ENCODE measurements at regions not wholly inside any gene's neighbourhood (a gene's known extent, or its start where the extent isn't known, plus 50 kb on each side); places are given as distances from the start of the nearest gene placed in this dataset.
"Not testable (repeated sequence)": the region's sequence is repeated elsewhere in the genome, so short reads cannot be mapped to it uniquely, and the experiment has no call there.

- no peak for FAIRE-seq
These were observed 172.0 kb upstream of the IL15 start for GRCh38 chr4:141464366-141464765.

GRCh38 chr4:141465171-141465570, 171.2 kb upstream of the IL15 start:
- no peak for FAIRE-seq

- no peak for FAIRE-seq
These were observed 169.2 kb upstream of the IL15 start for GRCh38 chr4:141467225-141467624.

GRCh38 chr4:141469392-141469791, 167.0 kb upstream of the IL15 start:
- no peak for FAIRE-seq

GRCh38 chr4:141473026-141473540, 163.3 kb upstream of the IL15 start:
- FAIRE-seq: no peak

GRCh38 chr4:141473952-141474351, 162.4 kb upstream of the IL15 start:
- FAIRE-seq: no peak

- no peak for FAIRE-seq
These were observed 155.4 kb upstream of the IL15 start for GRCh38 chr4:141480950-141481349.

GRCh38 chr4:141484298-141484697, 152.1 kb upstream of the IL15 start:
- FAIRE-seq: not testable (repeated sequence)

- FAIRE-seq: no peak
These were observed 149.9 kb upstream of the IL15 start for GRCh38 chr4:141486375-141486997.

- FAIRE-seq: no peak
These were observed 138.8 kb upstream of the IL15 start for GRCh38 chr4:141497627-141498026.

- no peak for FAIRE-seq
These were observed 137.0 kb upstream of the IL15 start for GRCh38 chr4:141499261-141499853.

GRCh38 chr4:141501395-141501794, 135.0 kb upstream of the IL15 start:
- FAIRE-seq: no peak

GRCh38 chr4:141501931-141502330, 134.5 kb upstream of the IL15 start:
- FAIRE-seq: no peak

GRCh38 chr4:141502755-141503154, 133.6 kb upstream of the IL15 start:
- FAIRE-seq: no peak

GRCh38 chr4:141503260-141503659, 133.1 kb upstream of the IL15 start:
- no peak for FAIRE-seq

- FAIRE-seq: no peak
These were observed 125.3 kb upstream of the IL15 start for GRCh38 chr4:141511055-141511454.

- no peak for FAIRE-seq
These were observed 122.5 kb upstream of the IL15 start for GRCh38 chr4:141513866-141514265.

GRCh38 chr4:141518222-141518621, 118.2 kb upstream of the IL15 start:
- no peak for FAIRE-seq

GRCh38 chr4:141524116-141524515, 112.3 kb upstream of the IL15 start:
- no peak for FAIRE-seq

- FAIRE-seq: no peak
These were observed 111.5 kb upstream of the IL15 start for GRCh38 chr4:141524841-141525240.

- FAIRE-seq: no peak
These were observed 105.8 kb upstream of the IL15 start for GRCh38 chr4:141530627-141531026.

- no peak for FAIRE-seq
These were observed 101.4 kb upstream of the IL15 start for GRCh38 chr4:141534985-141535384.

- no peak for FAIRE-seq
These were observed 98.4 kb upstream of the IL15 start for GRCh38 chr4:141538001-141538400.

GRCh38 chr4:141540643-141541042, 95.7 kb upstream of the IL15 start:
- no peak for FAIRE-seq

GRCh38 chr4:141541851-141542250, 94.5 kb upstream of the IL15 start:
- FAIRE-seq: no peak
